ENCODE measurements at regions not wholly inside any gene's neighbourhood (a gene's known extent, or its start where the extent isn't known, plus 50 kb on each side); places are given as distances from the start of the nearest gene placed in this dataset.

DNA sequence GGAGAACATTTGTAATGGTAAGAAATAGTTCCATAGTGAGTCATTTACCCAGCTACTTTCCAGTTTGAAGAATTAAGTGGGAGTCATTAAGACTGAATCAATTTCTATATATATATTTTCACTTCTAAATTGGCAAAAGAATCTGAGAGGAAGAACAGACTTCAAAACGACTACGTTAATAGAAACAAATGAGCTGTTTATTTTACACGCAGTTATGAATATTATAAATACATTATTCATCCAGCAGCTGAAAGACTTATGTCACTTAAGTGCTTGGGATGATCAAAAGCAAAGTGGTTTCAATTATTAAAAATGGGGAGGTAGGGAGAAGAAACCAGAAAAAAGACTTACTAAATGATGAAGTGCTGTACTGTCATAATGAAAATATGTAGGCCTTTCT is 260.5 kb upstream of the DDX53 start:
- Histone ChIP-seq H3K4me2 (ENCODE audit: low read length) (no peak overlapping the region), H3K9me3 (ENCODE audit: insufficient read depth, low read length) (no peaks in the 10 kb centered on the region), H4K20me1 (ENCODE audit: insufficient read depth, low read length) (no peaks in the 10 kb centered on the region), H3K27me3 (ENCODE audit: low read depth, low read length) (no peaks in the 10 kb centered on the region), H3K9ac (ENCODE audit: low read length) (no peak overlapping the region), H2AFZ (ENCODE audit: low read depth, low read length) (no peak overlapping the region), H3K36me3 (replicated peaks; ENCODE audit: low read depth, low read length) (no peaks in the 10 kb centered on the region), H3K27ac (ENCODE audit: low read length) (no peak overlapping the region), H3K79me2 (ENCODE audit: low read length) (no peaks in the 10 kb centered on the region), H3K4me1 (ENCODE audit: low read length) (no peaks in the 10 kb centered on the region), H3K4me3 (ENCODE audit: low read length) (no peak overlapping the region)
- TF ChIP-seq, protein P1, sequence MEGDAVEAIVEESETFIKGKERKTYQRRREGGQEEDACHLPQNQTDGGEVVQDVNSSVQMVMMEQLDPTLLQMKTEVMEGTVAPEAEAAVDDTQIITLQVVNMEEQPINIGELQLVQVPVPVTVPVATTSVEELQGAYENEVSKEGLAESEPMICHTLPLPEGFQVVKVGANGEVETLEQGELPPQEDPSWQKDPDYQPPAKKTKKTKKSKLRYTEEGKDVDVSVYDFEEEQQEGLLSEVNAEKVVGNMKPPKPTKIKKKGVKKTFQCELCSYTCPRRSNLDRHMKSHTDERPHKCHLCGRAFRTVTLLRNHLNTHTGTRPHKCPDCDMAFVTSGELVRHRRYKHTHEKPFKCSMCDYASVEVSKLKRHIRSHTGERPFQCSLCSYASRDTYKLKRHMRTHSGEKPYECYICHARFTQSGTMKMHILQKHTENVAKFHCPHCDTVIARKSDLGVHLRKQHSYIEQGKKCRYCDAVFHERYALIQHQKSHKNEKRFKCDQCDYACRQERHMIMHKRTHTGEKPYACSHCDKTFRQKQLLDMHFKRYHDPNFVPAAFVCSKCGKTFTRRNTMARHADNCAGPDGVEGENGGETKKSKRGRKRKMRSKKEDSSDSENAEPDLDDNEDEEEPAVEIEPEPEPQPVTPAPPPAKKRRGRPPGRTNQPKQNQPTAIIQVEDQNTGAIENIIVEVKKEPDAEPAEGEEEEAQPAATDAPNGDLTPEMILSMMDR (IDR thresholded peaks at IDR 0.05; ENCODE audit: low read depth, low read length), result no peak
- no peak for TF ChIP-seq EZH2phosphoT487 (IDR thresholded peaks at IDR 0.05; ENCODE audit: low read depth)

DNA sequence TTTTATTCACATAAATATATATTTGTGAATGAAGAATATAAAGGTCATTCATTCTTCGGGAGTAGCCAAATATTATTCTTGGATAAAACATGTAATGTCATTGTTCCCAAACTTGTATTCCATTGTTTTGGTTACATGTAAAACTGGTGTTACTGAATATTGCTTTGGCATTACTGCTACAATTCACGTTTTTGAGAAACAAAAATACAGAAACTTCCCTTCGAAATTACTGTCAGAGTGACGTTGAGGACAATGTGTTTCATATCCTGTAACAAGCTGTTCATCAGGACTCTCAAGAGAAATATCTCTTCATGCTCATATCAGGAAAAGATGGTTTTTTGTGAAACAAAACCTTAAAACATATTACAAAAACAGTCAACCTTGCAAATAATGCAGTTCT is 258.9 kb upstream of the DDX53 start:
- Histone ChIP-seq H3K4me3 (ENCODE audit: low read length) (no peak overlapping the region), H3K36me3 (replicated peaks; ENCODE audit: low read depth, low read length) (no peaks in the 10 kb centered on the region), H3K27me3 (ENCODE audit: low read depth, low read length) (no peaks in the 10 kb centered on the region), H3K79me2 (ENCODE audit: low read length) (no peaks in the 10 kb centered on the region), H3K4me2 (ENCODE audit: low read length) (no peak overlapping the region), H4K20me1 (ENCODE audit: insufficient read depth, low read length) (no peaks in the 10 kb centered on the region), H3K27ac (ENCODE audit: low read length) (no peak overlapping the region), H3K4me1 (ENCODE audit: low read length) (no peaks in the 10 kb centered on the region), H3K9ac (ENCODE audit: low read length) (no peak overlapping the region), H2AFZ (ENCODE audit: low read depth, low read length) (no peak overlapping the region), H3K9me3 (ENCODE audit: insufficient read depth, low read length) (no peaks in the 10 kb centered on the region)
- TF ChIP-seq, protein P1 (IDR thresholded peaks at IDR 0.05; ENCODE audit: low read depth, low read length), result no peak
- no peak for TF ChIP-seq EZH2phosphoT487 (IDR thresholded peaks at IDR 0.05; ENCODE audit: low read depth)

DNA sequence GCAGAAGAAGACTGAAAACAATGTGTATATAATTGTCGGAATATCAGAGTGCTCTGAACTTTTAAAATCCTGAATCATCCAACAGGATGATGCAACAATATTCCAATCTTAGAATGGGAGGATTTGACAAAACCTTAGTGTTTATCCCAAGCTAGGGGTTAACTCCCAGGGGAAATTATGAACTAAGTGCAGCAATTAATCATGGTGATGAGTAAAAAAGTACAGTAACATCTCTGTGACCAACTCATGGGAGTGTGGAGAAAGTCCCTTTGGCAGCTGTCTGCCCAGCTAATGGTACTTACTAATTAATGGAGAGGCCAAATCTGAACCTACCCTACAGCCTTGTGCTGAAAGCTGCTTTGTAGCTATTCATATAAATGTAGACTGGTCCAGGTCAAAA is 257.6 kb upstream of the DDX53 start:
- Histone ChIP-seq H3K9me3 (ENCODE audit: insufficient read depth, low read length) (no peaks in the 10 kb centered on the region), H3K79me2 (ENCODE audit: low read length) (no peaks in the 10 kb centered on the region), H3K9ac (ENCODE audit: low read length) (no peak overlapping the region), H4K20me1 (ENCODE audit: insufficient read depth, low read length) (no peaks in the 10 kb centered on the region), H3K4me2 (ENCODE audit: low read length) (no peak overlapping the region), H3K36me3 (replicated peaks; ENCODE audit: low read depth, low read length) (no peaks in the 10 kb centered on the region), H3K27ac (ENCODE audit: low read length) (no peak overlapping the region), H2AFZ (ENCODE audit: low read depth, low read length) (no peak overlapping the region), H3K4me3 (ENCODE audit: low read length) (no peak overlapping the region), H3K27me3 (ENCODE audit: low read depth, low read length) (no peaks in the 10 kb centered on the region), H3K4me1 (ENCODE audit: low read length) (peaks cover 8% of the 10 kb centered on the region)
- TF ChIP-seq EZH2phosphoT487 (IDR thresholded peaks at IDR 0.05; ENCODE audit: low read depth), result no peak
- TF ChIP-seq, protein P1 (IDR thresholded peaks at IDR 0.05; ENCODE audit: low read depth, low read length), result no peak

DNA sequence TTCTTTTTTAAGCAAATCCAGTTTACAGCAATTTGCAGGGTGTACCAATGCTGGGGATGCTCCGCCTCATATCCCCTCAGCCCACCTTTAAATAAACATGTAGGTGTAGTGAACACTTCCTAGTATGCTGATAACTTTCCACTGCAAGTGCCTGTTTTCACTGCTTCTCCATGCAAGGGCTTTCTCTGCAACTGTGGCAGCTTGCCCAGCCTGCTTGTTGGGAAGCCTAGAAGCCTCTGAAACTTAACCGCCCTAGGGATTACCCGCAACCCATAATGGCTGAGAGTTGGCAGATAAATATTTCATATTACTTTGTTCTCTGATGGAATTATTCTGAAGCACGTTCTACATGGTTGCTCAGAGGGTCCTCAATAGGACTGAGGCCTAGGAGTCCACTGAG is 253.7 kb upstream of the DDX53 start:
- H4K20me1 ChIP-seq (ENCODE audit: insufficient read depth, low read length), result no peaks in the 10 kb centered on the region
- no peak overlapping the region for H2AFZ ChIP-seq (ENCODE audit: low read depth, low read length)
- no peaks in the 10 kb centered on the region for H3K9me3 ChIP-seq (ENCODE audit: insufficient read depth, low read length)
- TF ChIP-seq EZH2phosphoT487 (IDR thresholded peaks at IDR 0.05; ENCODE audit: low read depth), result no peak
- TF ChIP-seq, protein P1 (IDR thresholded peaks at IDR 0.05; ENCODE audit: low read depth, low read length), result no peak
- H3K27ac ChIP-seq (ENCODE audit: low read length), result no peak overlapping the region
- no peaks in the 10 kb centered on the region for H3K27me3 ChIP-seq (ENCODE audit: low read depth, low read length)
- no peaks in the 10 kb centered on the region for H3K79me2 ChIP-seq (ENCODE audit: low read length)
- no peak overlapping the region for H3K4me3 ChIP-seq (ENCODE audit: low read length)
- H3K4me1 ChIP-seq (ENCODE audit: low read length), result peaks cover 8% of the 10 kb centered on the region
- H3K4me2 ChIP-seq (ENCODE audit: low read length), result no peak overlapping the region
- H3K9ac ChIP-seq (ENCODE audit: low read length), result no peak overlapping the region
- H3K36me3 ChIP-seq (replicated peaks; ENCODE audit: low read depth, low read length), result no peaks in the 10 kb centered on the region
